ENCODE measurements at regions not wholly inside any gene's neighbourhood (a gene's known extent, or its start where the extent isn't known, plus 50 kb on each side); places are given as distances from the start of the nearest gene placed in this dataset.

- POLR2A ChIA-PET = no interaction called here
- H3K4me2 ChIP-seq (ENCODE audit: low read depth, low read length) = 0 out of 2 replicates have a peak overlapping the region, but pooled peaks have one; percentile 5
- in situ Hi-C loops (cut with HindIII; ENCODE audit: extremely low pct_ligation_motif_present, low pct_unique_long_range_greater_than_20kb) (loop anchor here (10.0 kb wide), 1 partner anchor 475 kb away; no protein-coding TSS in a partner anchor), intact Hi-C loops (cut with micrococcal nuclease; ENCODE audit: unreplicated experiment) (loop anchor here (1.0 to 10.0 kb wide), 3 partner anchors 89 to 365 kb away; no protein-coding TSS in a partner anchor)
- peaks cover 16% of the 10 kb centered on the region for H3K4me1 ChIP-seq (ENCODE audit: insufficient read depth, low read length)
- H3K9me3 ChIP-seq (ENCODE audit: low read length) = no peaks in the 10 kb centered on the region
- no peak overlapping the region for H3K9ac ChIP-seq (ENCODE audit: insufficient read depth, low read depth, low read length)
- no peak overlapping the region for H3K4me3 ChIP-seq (replicated peaks in 1 of 3; ENCODE audit: insufficient read depth in 1 of 3, low read depth in 2 of 3, low read length in 3 of 3)
- H3K36me3 ChIP-seq (replicated peaks in 1 of 2; ENCODE audit: control insufficient read depth in 1 of 2, insufficient read depth in 2 of 2, low read length in 2 of 2) = no peaks in the 10 kb centered on the region
- BruUV-seq (replicated peaks) = no TSS peak
- H3K27me3 ChIP-seq (ENCODE audit: control insufficient read depth in 1 of 2, insufficient read depth in 2 of 2, low read length in 2 of 2) = no peaks in the 10 kb centered on the region
- CTCF ChIA-PET (ENCODE audit: low intra/inter-chr PET ratio, low total read pairs) = no interaction called here
- no peaks in the 10 kb centered on the region for H3K79me2 ChIP-seq (ENCODE audit: insufficient read depth, low read length)
- 47% methylated on average over 5 of the region's 5 CpGs for WGBS (ENCODE audit: low lambda C conversion rate)
- no peaks in the 10 kb centered on the region for H4K20me1 ChIP-seq (ENCODE audit: insufficient read depth, low read length)
- no peak overlapping the region for H3K27ac ChIP-seq (ENCODE audit: extremely low read length, insufficient read depth, low read length)
- FAIRE-seq = peak; percentile 49
- H2AFZ ChIP-seq (ENCODE audit: low read length) = no peak overlapping the region
- peak; percentile 93 for DNase-seq (ENCODE audit: low spot score)
- ATAC-seq = peak; percentile 93
- no peak for TF ChIP-seq TBL1XR1 (IDR thresholded peaks at IDR 0.05; ENCODE audit: borderline replicate concordance, low read length, partially characterized antibody)
- TF ChIP-seq, protein P1, sequence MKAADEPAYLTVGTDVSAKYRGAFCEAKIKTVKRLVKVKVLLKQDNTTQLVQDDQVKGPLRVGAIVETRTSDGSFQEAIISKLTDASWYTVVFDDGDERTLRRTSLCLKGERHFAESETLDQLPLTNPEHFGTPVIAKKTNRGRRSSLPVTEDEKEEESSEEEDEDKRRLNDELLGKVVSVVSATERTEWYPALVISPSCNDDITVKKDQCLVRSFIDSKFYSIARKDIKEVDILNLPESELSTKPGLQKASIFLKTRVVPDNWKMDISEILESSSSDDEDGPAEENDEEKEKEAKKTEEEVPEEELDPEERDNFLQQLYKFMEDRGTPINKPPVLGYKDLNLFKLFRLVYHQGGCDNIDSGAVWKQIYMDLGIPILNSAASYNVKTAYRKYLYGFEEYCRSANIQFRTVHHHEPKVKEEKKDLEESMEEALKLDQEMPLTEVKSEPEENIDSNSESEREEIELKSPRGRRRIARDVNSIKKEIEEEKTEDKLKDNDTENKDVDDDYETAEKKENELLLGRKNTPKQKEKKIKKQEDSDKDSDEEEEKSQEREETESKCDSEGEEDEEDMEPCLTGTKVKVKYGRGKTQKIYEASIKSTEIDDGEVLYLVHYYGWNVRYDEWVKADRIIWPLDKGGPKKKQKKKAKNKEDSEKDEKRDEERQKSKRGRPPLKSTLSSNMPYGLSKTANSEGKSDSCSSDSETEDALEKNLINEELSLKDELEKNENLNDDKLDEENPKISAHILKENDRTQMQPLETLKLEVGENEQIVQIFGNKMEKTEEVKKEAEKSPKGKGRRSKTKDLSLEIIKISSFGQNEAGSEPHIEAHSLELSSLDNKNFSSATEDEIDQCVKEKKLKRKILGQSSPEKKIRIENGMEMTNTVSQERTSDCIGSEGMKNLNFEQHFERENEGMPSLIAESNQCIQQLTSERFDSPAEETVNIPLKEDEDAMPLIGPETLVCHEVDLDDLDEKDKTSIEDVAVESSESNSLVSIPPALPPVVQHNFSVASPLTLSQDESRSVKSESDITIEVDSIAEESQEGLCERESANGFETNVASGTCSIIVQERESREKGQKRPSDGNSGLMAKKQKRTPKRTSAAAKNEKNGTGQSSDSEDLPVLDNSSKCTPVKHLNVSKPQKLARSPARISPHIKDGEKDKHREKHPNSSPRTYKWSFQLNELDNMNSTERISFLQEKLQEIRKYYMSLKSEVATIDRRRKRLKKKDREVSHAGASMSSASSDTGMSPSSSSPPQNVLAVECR (CRISPR knock-in tag; IDR thresholded peaks at IDR 0.05; ENCODE audit: borderline replicate concordance) = no peak
- peak; percentile 44; the same call in 1 of the 2 replicates for TF ChIP-seq RXRB (CRISPR knock-in tag; IDR thresholded peaks at IDR 0.05; ENCODE audit: borderline replicate concordance)
- peak; percentile 62; the same call in 1 of the 2 replicates for TF ChIP-seq ZBTB37 (CRISPR knock-in tag; IDR thresholded peaks at IDR 0.05)
- 0 out of 2 replicates have a peak, but pooled peaks have one; percentile 24 for TF ChIP-seq NR2F6 (IDR thresholded peaks at IDR 0.05)
- TF ChIP-seq NR2F6 (CRISPR knock-in tag; IDR thresholded peaks at IDR 0.05) = peak; percentile 23; the same call in 1 of the 2 replicates
- TF ChIP-seq, protein P2, sequence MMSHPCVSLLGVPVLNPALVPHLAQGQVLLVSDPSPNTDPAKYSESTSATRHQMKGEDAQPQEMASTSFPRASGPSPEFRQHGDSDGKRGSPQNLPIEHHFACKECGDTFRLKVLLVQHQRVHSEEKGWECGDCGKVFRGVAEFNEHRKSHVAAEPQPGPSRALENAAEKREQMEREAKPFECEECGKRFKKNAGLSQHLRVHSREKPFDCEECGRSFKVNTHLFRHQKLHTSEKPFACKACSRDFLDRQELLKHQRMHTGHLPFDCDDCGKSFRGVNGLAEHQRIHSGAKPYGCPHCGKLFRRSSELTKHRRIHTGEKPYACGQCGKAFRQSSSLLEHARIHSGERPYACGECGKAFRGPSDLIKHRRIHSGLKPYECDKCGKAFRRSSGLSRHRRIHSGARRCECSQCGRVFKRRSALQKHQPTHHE (CRISPR knock-in tag; IDR thresholded peaks at IDR 0.05; ENCODE audit: borderline replicate concordance) = no peak
- TF ChIP-seq BCL6 (CRISPR knock-in tag; IDR thresholded peaks at IDR 0.05) = peak; percentile 68
- TF ChIP-seq, protein P3, sequence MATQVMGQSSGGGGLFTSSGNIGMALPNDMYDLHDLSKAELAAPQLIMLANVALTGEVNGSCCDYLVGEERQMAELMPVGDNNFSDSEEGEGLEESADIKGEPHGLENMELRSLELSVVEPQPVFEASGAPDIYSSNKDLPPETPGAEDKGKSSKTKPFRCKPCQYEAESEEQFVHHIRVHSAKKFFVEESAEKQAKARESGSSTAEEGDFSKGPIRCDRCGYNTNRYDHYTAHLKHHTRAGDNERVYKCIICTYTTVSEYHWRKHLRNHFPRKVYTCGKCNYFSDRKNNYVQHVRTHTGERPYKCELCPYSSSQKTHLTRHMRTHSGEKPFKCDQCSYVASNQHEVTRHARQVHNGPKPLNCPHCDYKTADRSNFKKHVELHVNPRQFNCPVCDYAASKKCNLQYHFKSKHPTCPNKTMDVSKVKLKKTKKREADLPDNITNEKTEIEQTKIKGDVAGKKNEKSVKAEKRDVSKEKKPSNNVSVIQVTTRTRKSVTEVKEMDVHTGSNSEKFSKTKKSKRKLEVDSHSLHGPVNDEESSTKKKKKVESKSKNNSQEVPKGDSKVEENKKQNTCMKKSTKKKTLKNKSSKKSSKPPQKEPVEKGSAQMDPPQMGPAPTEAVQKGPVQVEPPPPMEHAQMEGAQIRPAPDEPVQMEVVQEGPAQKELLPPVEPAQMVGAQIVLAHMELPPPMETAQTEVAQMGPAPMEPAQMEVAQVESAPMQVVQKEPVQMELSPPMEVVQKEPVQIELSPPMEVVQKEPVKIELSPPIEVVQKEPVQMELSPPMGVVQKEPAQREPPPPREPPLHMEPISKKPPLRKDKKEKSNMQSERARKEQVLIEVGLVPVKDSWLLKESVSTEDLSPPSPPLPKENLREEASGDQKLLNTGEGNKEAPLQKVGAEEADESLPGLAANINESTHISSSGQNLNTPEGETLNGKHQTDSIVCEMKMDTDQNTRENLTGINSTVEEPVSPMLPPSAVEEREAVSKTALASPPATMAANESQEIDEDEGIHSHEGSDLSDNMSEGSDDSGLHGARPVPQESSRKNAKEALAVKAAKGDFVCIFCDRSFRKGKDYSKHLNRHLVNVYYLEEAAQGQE (IDR thresholded peaks at IDR 0.05; ENCODE audit: borderline replicate concordance in 1 of 2, low read depth in 1 of 2, low read length in 2 of 2) = no peak
- no peak for TF ChIP-seq ZNF841 (CRISPR knock-in tag; IDR thresholded peaks at IDR 0.05; ENCODE audit: borderline replicate concordance)
- TF ChIP-seq SOX5 (CRISPR knock-in tag; IDR thresholded peaks at IDR 0.05; ENCODE audit: borderline replicate concordance) = peak; percentile 93
Measured at GRCh38 chr2:18889565-18890332, 300.4 kb upstream of the NT5C1B start.
